Ovary (tissue), 7 donors: ENCODE measurements at regions not wholly inside any gene's neighbourhood (a gene's known extent, or its start where the extent isn't known, plus 50 kb on each side); places are given as distances from the start of the nearest gene placed in this dataset.

Experiments
- DNase-seq, 5 donors: peaks; one replicate each; pipeline ENCODE4 v3.0.0-alpha.2; 2019 to 2020
- H3K27ac ChIP-seq, 2 donors: fragments of 200-600 bp; one replicate each; pipeline versions ENCODE4 v1.5.1 to v1.8.0; 2019 to 2022
- H3K27me3 ChIP-seq: fragments of 200-600 bp; one replicate; pipeline ENCODE4 v1.8.0; 2022
- H3K36me3 ChIP-seq: fragments of 200-600 bp; sonication (generic); one replicate; pipeline ENCODE4 v1.5.1; 2019
- H3K4me1 ChIP-seq: one replicate; pipeline ENCODE4 v1.8.1; 2013; ENCODE audit warnings: mild to moderate bottlenecking, moderate library complexity; ENCODE audit not compliant: insufficient read depth
- H3K4me3 ChIP-seq: fragments of 200-600 bp; sonication (generic); one replicate; pipeline ENCODE4 v1.5.1; 2017
- H3K9me3 ChIP-seq, 2 donors: fragments of 200-600 bp in 1 of 2; sonication (generic) in 1 of 2; one replicate each; pipeline versions ENCODE4 v1.5.1 to v1.8.1; 2013 to 2019; ENCODE audit warnings: mild to moderate bottlenecking in 1 of 2, moderate library complexity in 1 of 2
- CTCF ChIP-seq, 3 donors: fragments of 450-650 bp in 2 of 3; fragments of 200-600 bp in 1 of 3; IDR thresholded peaks; one replicate each; pipeline versions ENCODE4 v1.5.1 to v1.8.0; 2016 to 2022; ENCODE audit warnings: antibody characterized with exemption in 3 of 3, mild to moderate bottlenecking in 1 of 3
- EP300 ChIP-seq: sonication (generic); formaldehyde crosslinking; IDR thresholded peaks from one replicate; pipeline ENCODE4 v1.6.1; 2017; ENCODE audit warnings: antibody characterized with exemption
- POLR2A ChIP-seq: fragments of 450-650 bp; IDR thresholded peaks from one replicate; pipeline ENCODE4 v1.6.1; 2017; ENCODE audit warnings: antibody characterized with exemption, mild to moderate bottlenecking, moderate library complexity
- WGBS, 3 donors: extraction: QIAGEN DNeasy Blood & Tissue Kit in 1 of 3; methylation state at CpG; one replicate each; pipeline versions ENCODE4 v1.1.5 to v1.1.7; 2013 to 2017; 5-methylcytosine and 5-hydroxymethylcytosine counted together
- intact Hi-C, 4 donors: fragments of 100-400 bp; cut with DNase I; formaldehyde crosslinking; loops; one replicate each; pipeline versions ENCODE4 v1.11.0 to v1.15.1; 2022 to 2023
- donor health status: DM: no; HTN: no; CAD: no; lungs with moderate emphysema.
- donor health status: DM: no; HTN: no; CAD: no.
- donor health status: Bipolar disorder and iron deficiency.
- donor health status: DM: no; HTN: no; CAD: no.
- donor health status: DM: yes; HTN: yes; CAD: no.

GRCh38 chr2:226680719-226681118, 118.9 kb downstream of the IRS1 start:
- Histone ChIP-seq H3K27ac (no peak overlapping the region), H3K4me1 (no peaks in the 10 kb centered on the region), H3K36me3 (no peaks in the 10 kb centered on the region), H3K27me3 (no peaks in the 10 kb centered on the region), H3K9me3 (no peaks in the 10 kb centered on the region), H3K4me3 (no peak overlapping the region)
- intact Hi-C loops = no loop called here
- TF ChIP-seq CTCF (IDR thresholded peaks at IDR 0.05) = no peak
- no peak for TF ChIP-seq EP300
- no peak for TF ChIP-seq POLR2A
- DNase-seq = no peak
- WGBS, 3 donors = 87 to 93% (median 89%) methylated on average over 3 of the region's 3 CpGs

- 88 to 91% (median 89%) methylated on average over 7 of the region's 7 CpGs for WGBS, 3 donors
- TF ChIP-seq POLR2A (no peak), EP300 (no peak), CTCF (IDR thresholded peaks at IDR 0.05) (no peak)
- Histone ChIP-seq H3K9me3 (no peaks in the 10 kb centered on the region), H3K36me3 (no peaks in the 10 kb centered on the region), H3K4me1 (no peaks in the 10 kb centered on the region), H3K27me3 (no peaks in the 10 kb centered on the region), H3K4me3 (no peak overlapping the region), H3K27ac (no peak overlapping the region)
- no peak for DNase-seq
- intact Hi-C loops = no loop called here
Observed at GRCh38 chr2:226679389-226680065, 120.1 kb downstream of the IRS1 start.

GRCh38 chr2:226678422-226678821, 121.2 kb downstream of the IRS1 start:
- intact Hi-C loops = no loop called here
- H3K36me3 ChIP-seq = no peaks in the 10 kb centered on the region
- no peaks in the 10 kb centered on the region for H3K27me3 ChIP-seq
- DNase-seq = no peak
- no peak overlapping the region for H3K27ac ChIP-seq
- no peak overlapping the region for H3K4me3 ChIP-seq
- 83 to 90% (median 87%) methylated on average over 4 of the region's 4 CpGs for WGBS, 3 donors
- no peaks in the 10 kb centered on the region for H3K4me1 ChIP-seq
- TF ChIP-seq CTCF (IDR thresholded peaks at IDR 0.05) (no peak), POLR2A (no peak), EP300 (no peak)
- no peaks in the 10 kb centered on the region for H3K9me3 ChIP-seq

GRCh38 chr2:226677080-226677479, 122.5 kb downstream of the IRS1 start:
- H3K27ac ChIP-seq = no peak overlapping the region

GRCh38 chr2:226676618-226677017, 123.0 kb downstream of the IRS1 start:
- H3K36me3 ChIP-seq = no peaks in the 10 kb centered on the region
- H3K9me3 ChIP-seq = no peaks in the 10 kb centered on the region
- H3K4me1 ChIP-seq = no peaks in the 10 kb centered on the region
- no peak for DNase-seq
- 67 to 80% (median 77%) methylated on average over 1 of the region's 1 CpG for WGBS, 3 donors
- TF ChIP-seq POLR2A = no peak
- no peak for TF ChIP-seq CTCF (IDR thresholded peaks at IDR 0.05)
- TF ChIP-seq EP300 = no peak
- H3K27ac ChIP-seq = no peak overlapping the region
- intact Hi-C loops = no loop called here
- H3K4me3 ChIP-seq = no peak overlapping the region
- no peaks in the 10 kb centered on the region for H3K27me3 ChIP-seq

More at GRCh38 chr2:226677080-226677479, 122.5 kb downstream of the IRS1 start:
- no peak for DNase-seq
- no peak overlapping the region for H3K4me3 ChIP-seq
- H3K4me1 ChIP-seq = no peaks in the 10 kb centered on the region
- no peak for TF ChIP-seq POLR2A
- intact Hi-C loops = no loop called here
- H3K27me3 ChIP-seq = no peaks in the 10 kb centered on the region
- no peaks in the 10 kb centered on the region for H3K36me3 ChIP-seq
- H3K9me3 ChIP-seq = no peaks in the 10 kb centered on the region
- 65 to 73% (median 67%) methylated on average over 4 of the region's 4 CpGs for WGBS, 3 donors
